ENCODE measurements at regions not wholly inside any gene's neighbourhood (a gene's known extent, or its start where the extent isn't known, plus 50 kb on each side); places are given as distances from the start of the nearest gene placed in this dataset.

DNA sequence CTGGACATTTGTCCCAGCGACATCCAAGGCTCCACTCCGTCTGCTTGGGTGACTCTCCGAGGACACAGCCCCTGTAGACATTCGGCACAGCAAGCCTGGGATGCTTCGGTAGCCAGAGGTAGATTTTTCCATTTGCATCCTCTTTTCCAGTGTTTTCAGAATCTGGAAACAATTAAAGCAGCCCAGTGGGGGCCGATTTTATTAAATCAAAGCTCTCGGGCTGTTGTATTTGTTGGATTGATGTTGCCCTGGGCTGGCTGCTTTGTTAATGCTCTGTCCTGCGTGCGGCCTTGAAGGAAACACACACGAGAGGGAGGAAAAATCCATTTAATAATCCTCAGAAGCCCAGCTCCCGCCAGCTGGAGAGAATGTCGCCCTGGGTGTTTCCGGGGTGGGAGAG lies 158.1 kb upstream of the CIBAR2 start:
- no peaks in the 10 kb centered on the region for H3K9me3 Mint-ChIP-seq (ENCODE audit: unreplicated experiment)
- no peaks in the 10 kb centered on the region for H3K36me3 Mint-ChIP-seq (ENCODE audit: low read depth, unreplicated experiment)
- H3K4me1 Mint-ChIP-seq (ENCODE audit: unreplicated experiment): peaks cover 6% of the 10 kb centered on the region
- TF ChIP-seq, protein P1, sequence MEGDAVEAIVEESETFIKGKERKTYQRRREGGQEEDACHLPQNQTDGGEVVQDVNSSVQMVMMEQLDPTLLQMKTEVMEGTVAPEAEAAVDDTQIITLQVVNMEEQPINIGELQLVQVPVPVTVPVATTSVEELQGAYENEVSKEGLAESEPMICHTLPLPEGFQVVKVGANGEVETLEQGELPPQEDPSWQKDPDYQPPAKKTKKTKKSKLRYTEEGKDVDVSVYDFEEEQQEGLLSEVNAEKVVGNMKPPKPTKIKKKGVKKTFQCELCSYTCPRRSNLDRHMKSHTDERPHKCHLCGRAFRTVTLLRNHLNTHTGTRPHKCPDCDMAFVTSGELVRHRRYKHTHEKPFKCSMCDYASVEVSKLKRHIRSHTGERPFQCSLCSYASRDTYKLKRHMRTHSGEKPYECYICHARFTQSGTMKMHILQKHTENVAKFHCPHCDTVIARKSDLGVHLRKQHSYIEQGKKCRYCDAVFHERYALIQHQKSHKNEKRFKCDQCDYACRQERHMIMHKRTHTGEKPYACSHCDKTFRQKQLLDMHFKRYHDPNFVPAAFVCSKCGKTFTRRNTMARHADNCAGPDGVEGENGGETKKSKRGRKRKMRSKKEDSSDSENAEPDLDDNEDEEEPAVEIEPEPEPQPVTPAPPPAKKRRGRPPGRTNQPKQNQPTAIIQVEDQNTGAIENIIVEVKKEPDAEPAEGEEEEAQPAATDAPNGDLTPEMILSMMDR (IDR thresholded peaks at IDR 0.05; ENCODE audit: unreplicated experiment): no peak
- no peak overlapping the region for H3K4me3 Mint-ChIP-seq (ENCODE audit: unreplicated experiment)
- peaks cover 2% of the 10 kb centered on the region for H3K27me3 Mint-ChIP-seq (ENCODE audit: unreplicated experiment)
- no peak for DNase-seq (ENCODE audit: low spot score)
- H3K27ac Mint-ChIP-seq (ENCODE audit: unreplicated experiment): no peak overlapping the region

DNA sequence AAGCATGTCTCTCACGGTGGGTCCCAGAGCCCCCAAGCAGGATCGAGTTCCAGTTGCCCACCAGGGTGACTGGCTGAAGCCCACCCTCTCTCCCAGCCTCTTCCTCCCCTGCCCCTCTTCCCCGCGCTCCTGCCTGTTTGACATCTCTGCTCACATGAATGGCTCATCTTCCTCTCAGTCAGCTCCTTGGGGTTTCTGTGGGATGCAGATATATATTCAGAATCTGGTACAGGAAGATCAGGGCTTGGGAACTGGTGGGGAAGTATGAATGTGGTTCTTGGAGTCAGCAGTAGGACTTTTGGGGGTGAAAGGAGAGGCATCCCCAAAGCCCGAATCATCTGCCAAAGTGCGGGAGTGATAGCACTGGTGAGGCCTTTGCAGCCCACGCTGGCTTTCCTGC lies 158.9 kb upstream of the CIBAR2 start:
- DNase-seq (ENCODE audit: low spot score): no peak
- peaks cover 6% of the 10 kb centered on the region for H3K4me1 Mint-ChIP-seq (ENCODE audit: unreplicated experiment)
- no peak overlapping the region for H3K27ac Mint-ChIP-seq (ENCODE audit: unreplicated experiment)
- peaks cover 1% of the 10 kb centered on the region for H3K27me3 Mint-ChIP-seq (ENCODE audit: unreplicated experiment)
- TF ChIP-seq, protein P1 (IDR thresholded peaks at IDR 0.05; ENCODE audit: unreplicated experiment): no peak
- H3K36me3 Mint-ChIP-seq (ENCODE audit: low read depth, unreplicated experiment): no peaks in the 10 kb centered on the region
- H3K4me3 Mint-ChIP-seq (ENCODE audit: unreplicated experiment): no peak overlapping the region
- H3K9me3 Mint-ChIP-seq (ENCODE audit: unreplicated experiment): no peaks in the 10 kb centered on the region

DNA sequence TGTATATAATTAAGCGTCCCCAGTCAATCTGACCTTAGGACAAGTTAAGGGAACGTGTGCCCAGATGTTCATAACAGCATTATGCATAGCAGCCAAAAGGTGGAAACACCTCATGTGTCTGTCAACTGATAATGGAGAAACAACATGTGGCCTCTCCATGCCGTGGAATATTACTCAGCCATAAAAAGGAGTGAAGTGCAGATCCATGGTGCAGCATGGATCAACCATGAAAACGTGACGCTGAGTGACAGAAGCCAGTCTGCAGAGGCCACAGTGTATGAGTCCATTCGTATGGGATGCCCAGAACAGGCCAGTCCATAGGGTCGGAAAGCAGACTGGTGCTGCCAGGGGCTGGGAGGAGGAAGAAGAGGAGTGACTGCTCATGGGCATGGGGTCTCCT lies 161.0 kb upstream of the CIBAR2 start:
- peaks cover 1% of the 10 kb centered on the region for H3K27me3 Mint-ChIP-seq (ENCODE audit: unreplicated experiment)
- no peaks in the 10 kb centered on the region for H3K9me3 Mint-ChIP-seq (ENCODE audit: unreplicated experiment)
- H3K4me3 Mint-ChIP-seq (ENCODE audit: unreplicated experiment): no peak overlapping the region
- no peak overlapping the region for H3K27ac Mint-ChIP-seq (ENCODE audit: unreplicated experiment)
- TF ChIP-seq, protein P1 (IDR thresholded peaks at IDR 0.05; ENCODE audit: unreplicated experiment): no peak
- no peaks in the 10 kb centered on the region for H3K36me3 Mint-ChIP-seq (ENCODE audit: low read depth, unreplicated experiment)
- peaks cover 6% of the 10 kb centered on the region for H3K4me1 Mint-ChIP-seq (ENCODE audit: unreplicated experiment)
- no peak for DNase-seq (ENCODE audit: low spot score)

DNA sequence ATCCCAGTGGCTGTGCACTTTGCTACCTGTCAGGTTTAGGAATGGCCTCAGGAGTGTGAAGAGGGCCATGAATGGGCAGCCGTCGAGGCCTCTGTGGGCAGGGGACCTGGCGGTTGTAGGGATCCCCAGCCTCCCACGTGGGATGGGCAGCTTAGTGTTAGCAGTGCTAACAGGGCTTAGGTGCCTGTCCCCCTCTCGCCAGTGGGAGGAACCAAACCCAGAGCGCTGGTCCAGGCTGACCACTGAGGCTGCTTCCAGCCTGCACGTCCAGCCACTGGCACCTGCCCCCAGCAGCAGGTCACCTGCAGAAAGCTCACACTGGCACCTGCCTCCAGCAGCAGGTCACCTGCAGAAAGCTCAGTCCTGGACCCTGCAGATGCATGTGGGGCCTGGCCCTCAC lies 162.2 kb upstream of the CIBAR2 start:
- TF ChIP-seq, protein P1 (IDR thresholded peaks at IDR 0.05; ENCODE audit: unreplicated experiment): no peak

DNA sequence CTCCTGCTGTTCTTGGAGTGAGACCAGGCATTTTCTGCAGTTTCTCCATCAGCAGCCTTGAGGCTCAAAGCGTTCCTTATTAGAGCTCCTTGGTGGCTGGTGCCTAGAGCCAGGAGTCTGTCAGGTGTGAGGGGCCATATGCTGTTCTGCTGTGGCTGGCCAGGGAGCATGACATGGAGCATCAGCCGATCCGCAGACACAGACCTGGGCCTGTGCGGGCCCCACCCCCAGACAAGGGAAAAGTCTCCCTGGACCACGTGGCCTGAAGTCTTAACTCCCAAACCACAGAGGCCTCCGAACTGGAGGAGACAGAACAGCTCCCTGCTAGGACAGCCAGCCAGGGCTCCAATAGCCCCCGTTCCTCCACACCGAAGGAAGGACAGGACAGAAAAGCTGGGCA lies 162.7 kb upstream of the CIBAR2 start:
- TF ChIP-seq, protein P1 (IDR thresholded peaks at IDR 0.05; ENCODE audit: unreplicated experiment): no peak
- Mint-ChIP-seq H3K27me3 (ENCODE audit: unreplicated experiment) (peaks cover 1% of the 10 kb centered on the region), H3K9me3 (ENCODE audit: unreplicated experiment) (no peaks in the 10 kb centered on the region), H3K4me1 (ENCODE audit: unreplicated experiment) (no peaks in the 10 kb centered on the region), H3K36me3 (ENCODE audit: low read depth, unreplicated experiment) (no peaks in the 10 kb centered on the region), H3K27ac (ENCODE audit: unreplicated experiment) (no peak overlapping the region), H3K4me3 (ENCODE audit: unreplicated experiment) (no peak overlapping the region)
- DNase-seq (ENCODE audit: low spot score): no peak

More for the DNA sequence above, 162.2 kb upstream of the CIBAR2 start:
- DNase-seq (ENCODE audit: low spot score): no peak
- Mint-ChIP-seq H3K36me3 (ENCODE audit: low read depth, unreplicated experiment) (no peaks in the 10 kb centered on the region), H3K27ac (ENCODE audit: unreplicated experiment) (no peak overlapping the region), H3K4me3 (ENCODE audit: unreplicated experiment) (no peak overlapping the region), H3K27me3 (ENCODE audit: unreplicated experiment) (peaks cover 1% of the 10 kb centered on the region), H3K4me1 (ENCODE audit: unreplicated experiment) (no peaks in the 10 kb centered on the region), H3K9me3 (ENCODE audit: unreplicated experiment) (no peaks in the 10 kb centered on the region)

All from endothelial cell (in vitro differentiated cells).